ENCODE measurements at regions not wholly inside any gene's neighbourhood (a gene's known extent, or its start where the extent isn't known, plus 50 kb on each side); places are given as distances from the start of the nearest gene placed in this dataset.

DNA sequence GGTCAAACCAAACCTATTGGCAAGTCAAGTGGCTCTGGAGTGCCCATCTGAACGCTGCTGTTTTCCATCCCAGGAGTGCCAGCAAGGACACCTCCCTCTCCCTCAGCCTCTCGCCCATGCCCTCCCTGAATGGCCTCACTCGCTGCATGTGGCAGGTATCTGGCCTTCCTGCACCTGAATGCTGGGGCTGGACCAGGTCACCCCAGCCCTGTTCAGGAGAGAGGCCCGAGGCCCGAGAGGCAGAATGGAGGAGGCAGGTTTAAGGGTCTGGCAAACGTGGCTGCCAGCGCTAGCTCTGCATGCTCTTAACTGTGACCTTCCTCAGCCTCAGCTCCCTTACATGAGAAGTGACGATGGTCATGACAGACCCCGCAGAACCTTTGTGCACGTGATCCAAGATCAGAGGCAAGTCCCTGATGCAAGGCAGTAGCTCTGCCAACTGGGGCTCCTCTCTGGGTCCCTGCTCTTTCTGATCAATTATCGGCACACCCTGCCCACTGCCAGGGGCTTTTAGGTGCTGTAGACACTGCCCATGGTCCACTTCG lies 295.7 kb upstream of the ZMIZ1 start:
- no peak for FAIRE-seq
- TF ChIP-seq, protein P1, sequence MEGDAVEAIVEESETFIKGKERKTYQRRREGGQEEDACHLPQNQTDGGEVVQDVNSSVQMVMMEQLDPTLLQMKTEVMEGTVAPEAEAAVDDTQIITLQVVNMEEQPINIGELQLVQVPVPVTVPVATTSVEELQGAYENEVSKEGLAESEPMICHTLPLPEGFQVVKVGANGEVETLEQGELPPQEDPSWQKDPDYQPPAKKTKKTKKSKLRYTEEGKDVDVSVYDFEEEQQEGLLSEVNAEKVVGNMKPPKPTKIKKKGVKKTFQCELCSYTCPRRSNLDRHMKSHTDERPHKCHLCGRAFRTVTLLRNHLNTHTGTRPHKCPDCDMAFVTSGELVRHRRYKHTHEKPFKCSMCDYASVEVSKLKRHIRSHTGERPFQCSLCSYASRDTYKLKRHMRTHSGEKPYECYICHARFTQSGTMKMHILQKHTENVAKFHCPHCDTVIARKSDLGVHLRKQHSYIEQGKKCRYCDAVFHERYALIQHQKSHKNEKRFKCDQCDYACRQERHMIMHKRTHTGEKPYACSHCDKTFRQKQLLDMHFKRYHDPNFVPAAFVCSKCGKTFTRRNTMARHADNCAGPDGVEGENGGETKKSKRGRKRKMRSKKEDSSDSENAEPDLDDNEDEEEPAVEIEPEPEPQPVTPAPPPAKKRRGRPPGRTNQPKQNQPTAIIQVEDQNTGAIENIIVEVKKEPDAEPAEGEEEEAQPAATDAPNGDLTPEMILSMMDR (IDR thresholded peaks at IDR 0.05; ENCODE audit: insufficient read depth, missing control alignments), result no peak
- no peak for DNase-seq (ENCODE audit: insufficient read length, low spot score)

DNA sequence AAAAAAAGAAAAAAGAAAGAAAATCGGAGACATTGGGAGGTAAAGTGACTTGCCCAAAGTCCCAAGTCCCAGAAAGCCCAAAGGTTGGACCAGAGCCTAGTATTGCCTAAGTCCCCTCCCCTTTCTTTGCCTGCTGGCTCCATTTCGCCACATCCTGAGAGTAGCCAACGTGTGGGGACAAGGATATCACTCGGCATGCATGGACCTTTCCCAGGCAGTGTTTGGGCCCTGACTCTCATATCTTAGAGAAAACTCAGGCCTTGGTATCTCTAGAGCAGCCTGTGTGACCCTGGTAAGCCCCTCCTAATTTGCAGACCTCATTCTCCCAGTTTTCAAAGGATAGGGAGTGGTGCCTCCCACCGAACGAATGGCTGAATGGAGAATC lies 294.2 kb upstream of the ZMIZ1 start:
- no peak for FAIRE-seq
- TF ChIP-seq, protein P1 (IDR thresholded peaks at IDR 0.05; ENCODE audit: insufficient read depth, missing control alignments), result no peak
- DNase-seq (ENCODE audit: insufficient read length, low spot score), result no peak

DNA sequence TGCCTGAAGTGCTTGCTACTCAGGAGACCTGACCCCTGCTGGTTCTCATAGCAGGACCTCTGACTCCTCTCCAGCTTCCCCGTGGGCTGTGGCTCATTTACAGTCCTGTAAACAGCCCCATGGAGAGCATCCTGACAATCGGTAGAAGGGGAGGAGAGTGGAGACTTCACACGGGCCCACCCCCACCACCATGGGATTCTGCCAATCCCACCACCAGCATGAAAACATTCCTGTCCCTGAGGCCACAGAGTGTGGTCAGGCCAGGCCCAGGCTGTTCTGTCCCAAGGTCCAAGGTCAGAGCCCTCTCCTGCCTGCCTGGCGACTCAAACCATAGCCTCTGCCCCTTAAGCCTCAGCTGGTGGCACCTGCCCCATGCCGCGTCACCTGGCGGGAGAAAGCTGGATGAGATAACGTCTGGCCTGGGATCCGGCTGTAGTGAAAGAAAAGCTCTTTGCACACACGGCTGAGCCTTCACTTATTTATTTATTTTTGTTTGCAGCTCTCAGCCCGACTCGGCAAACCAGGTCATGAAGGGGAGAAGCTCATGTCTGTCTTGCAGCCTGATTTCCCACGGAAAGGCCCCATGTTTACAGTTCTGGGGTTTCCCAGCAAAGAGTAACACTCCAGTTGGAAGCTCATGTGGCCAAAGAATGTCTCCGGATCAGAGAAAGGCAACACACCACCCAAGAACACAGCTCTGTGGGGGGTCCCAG lies 293.6 kb upstream of the ZMIZ1 start:
- DNase-seq (ENCODE audit: insufficient read length, low spot score) (no peak), FAIRE-seq (no peak)
- TF ChIP-seq, protein P1 (IDR thresholded peaks at IDR 0.05; ENCODE audit: insufficient read depth, missing control alignments), result no peak

DNA sequence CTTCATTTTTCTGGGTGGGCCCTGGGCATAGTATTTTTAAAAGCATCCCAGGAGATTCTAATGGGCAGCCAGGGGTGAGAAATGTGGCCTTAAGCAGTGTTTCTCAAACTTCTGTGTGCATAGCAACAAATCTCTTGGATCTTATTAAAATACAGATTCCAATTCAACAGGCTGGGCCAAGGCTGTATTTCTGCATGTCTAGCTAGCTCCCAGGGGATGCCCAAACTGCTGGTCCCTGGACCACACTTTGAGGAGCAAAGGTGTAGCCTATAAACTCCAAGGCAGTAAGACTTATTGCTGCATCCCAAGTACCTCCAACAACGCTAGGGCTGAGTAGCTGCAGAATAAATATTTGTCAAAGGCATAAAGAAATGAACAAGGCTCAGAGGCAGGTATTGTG lies 292.9 kb upstream of the ZMIZ1 start:
- TF ChIP-seq, protein P1 (IDR thresholded peaks at IDR 0.05; ENCODE audit: insufficient read depth, missing control alignments), result no peak
- FAIRE-seq (no peak), DNase-seq (ENCODE audit: insufficient read length, low spot score) (no peak)

DNA sequence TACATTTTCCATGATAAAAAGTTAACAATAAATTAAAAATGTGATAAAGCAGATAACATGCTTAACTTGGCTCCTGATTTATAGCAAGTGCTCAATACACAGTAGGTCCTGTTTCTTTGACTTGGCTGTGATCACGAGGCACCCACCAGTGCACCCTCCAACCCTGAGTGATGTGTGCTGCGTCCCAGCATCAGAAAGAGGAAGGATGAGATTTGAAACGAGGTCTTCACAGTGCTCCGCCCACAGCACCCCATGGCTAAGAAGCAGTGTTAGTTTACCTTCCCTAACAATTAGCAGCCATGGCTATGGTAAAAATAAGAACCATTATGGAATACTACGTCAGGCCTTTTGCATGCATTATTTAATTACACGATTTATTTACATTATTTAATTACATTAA lies 292.0 kb upstream of the ZMIZ1 start:
- FAIRE-seq, result no peak
- TF ChIP-seq, protein P1 (IDR thresholded peaks at IDR 0.05; ENCODE audit: insufficient read depth, missing control alignments), result no peak
- no peak for DNase-seq (ENCODE audit: insufficient read length, low spot score)

DNA sequence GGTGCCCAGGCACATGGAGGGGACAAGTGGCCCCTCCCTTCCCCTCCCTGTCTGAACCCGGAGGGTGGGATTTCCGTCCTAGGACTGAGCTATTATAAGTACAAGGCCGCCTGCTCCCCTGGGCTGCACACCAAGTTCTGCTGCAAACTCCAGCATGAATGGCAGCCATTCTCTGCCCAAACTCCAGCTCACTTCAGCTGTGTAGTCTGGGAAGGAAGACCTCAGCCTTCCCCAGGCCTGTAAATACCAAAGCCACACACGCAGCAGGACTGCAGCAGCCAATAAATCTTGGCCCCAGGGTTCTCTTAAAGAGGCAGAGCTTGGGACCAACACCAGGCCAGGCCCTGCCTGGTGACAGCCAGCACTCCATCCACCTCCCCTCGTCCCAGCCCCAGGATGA lies 291.3 kb upstream of the ZMIZ1 start:
- DNase-seq (ENCODE audit: insufficient read length, low spot score) (no peak), FAIRE-seq (no peak)
- TF ChIP-seq, protein P1 (IDR thresholded peaks at IDR 0.05; ENCODE audit: insufficient read depth, missing control alignments), result no peak

DNA sequence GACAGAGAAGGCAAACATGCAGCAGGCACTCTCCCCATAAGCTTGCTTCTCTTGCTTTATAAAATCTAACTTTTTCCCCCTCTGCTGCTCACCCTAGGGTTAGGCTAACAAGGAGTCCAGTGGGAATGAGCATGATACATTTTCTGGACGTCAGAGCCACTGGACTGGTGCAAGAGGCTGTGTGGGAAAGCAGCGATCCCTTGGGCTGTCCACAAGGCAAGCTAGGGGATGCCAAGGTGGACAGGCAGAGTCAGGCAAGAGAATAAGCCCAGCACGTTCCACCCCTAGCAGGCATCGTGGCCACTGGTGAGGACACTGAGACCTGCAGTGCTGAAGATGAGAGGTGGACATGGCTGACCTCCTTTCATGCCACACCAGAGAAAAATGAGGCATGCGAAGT lies 290.9 kb upstream of the ZMIZ1 start:
- TF ChIP-seq, protein P1 (IDR thresholded peaks at IDR 0.05; ENCODE audit: insufficient read depth, missing control alignments), result no peak
- no peak for DNase-seq (ENCODE audit: insufficient read length, low spot score)
- no peak for FAIRE-seq

Measured in D721Med (cell line).